ENCODE measurements at regions not wholly inside any gene's neighbourhood (a gene's known extent, or its start where the extent isn't known, plus 50 kb on each side); places are given as distances from the start of the nearest gene placed in this dataset.

DNA sequence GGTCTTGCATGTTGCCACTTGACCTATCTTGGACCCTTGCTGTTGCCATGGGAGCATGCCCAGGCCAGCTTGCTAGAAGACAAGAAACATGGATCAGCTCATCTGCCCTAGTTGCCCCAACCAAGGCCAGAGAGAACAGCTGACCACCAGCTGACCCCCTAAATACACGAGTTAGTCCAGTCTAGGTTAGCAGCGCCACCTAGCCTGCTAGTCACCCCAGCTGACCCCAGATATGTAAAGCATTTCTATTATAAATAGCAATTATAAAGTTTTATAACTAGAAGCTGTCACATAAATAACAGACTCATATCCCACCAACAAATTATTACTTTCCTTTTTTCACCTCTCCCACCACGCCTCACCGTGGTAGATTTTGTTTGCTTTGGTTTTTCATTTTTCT is 387.8 kb downstream of the RASEF start:
- Histone ChIP-seq H3K9me3 (ENCODE audit: control insufficient read depth, low read depth, low read length) (no peaks in the 10 kb centered on the region), H2BK20ac (ENCODE audit: low read depth, low read length, poor library complexity, severe bottlenecking) (no peak overlapping the region), H3K14ac (ENCODE audit: insufficient read depth, low read length) (no peak overlapping the region), H3K23me2 (ENCODE audit: insufficient read length, low read depth, low read length, poor library complexity, severe bottlenecking) (no peaks in the 10 kb centered on the region), H2AFZ (ENCODE audit: low read length) (no peak overlapping the region), H3K4ac (ENCODE audit: low read depth, low read length) (no peak overlapping the region), H4K20me1 (ENCODE audit: control insufficient read depth, insufficient read depth, insufficient read length) (no peaks in the 10 kb centered on the region), H2BK15ac (ENCODE audit: low read depth, low read length) (no peak overlapping the region), H2BK120ac (ENCODE audit: low read depth, low read length, poor library complexity, severe bottlenecking) (no peak overlapping the region), H2BK5ac (ENCODE audit: insufficient read length, low read length) (no peak overlapping the region), H3K23ac (ENCODE audit: insufficient read length, low read depth, low read length) (no peak overlapping the region), H4K91ac (ENCODE audit: insufficient read length, low read depth, low read length) (no peak overlapping the region), H3K4me2 (ENCODE audit: insufficient read depth, insufficient read length, low read length) (no peak overlapping the region), H3K27ac (ENCODE audit: insufficient read length, low read depth, low read length) (no peak overlapping the region), H4K5ac (ENCODE audit: insufficient read length, low read depth, low read length) (no peak overlapping the region), H2BK12ac (ENCODE audit: insufficient read length, low read depth, low read length) (no peak overlapping the region), H2AK5ac (ENCODE audit: insufficient read length, low read length) (no peak overlapping the region), H4K8ac (replicated peaks; ENCODE audit: insufficient read length, low read depth, low read length) (no peak overlapping the region), H3K56ac (ENCODE audit: insufficient read length, low read depth, low read length) (no peak overlapping the region), H3K79me2 (ENCODE audit: insufficient read depth, low read length) (no peaks in the 10 kb centered on the region), H3K4me1 (ENCODE audit: insufficient read depth, low read length) (no peaks in the 10 kb centered on the region), H3T11ph (ENCODE audit: low read length) (no peak overlapping the region), H3K79me1 (ENCODE audit: insufficient read depth, low read depth, low read length, poor library complexity, severe bottlenecking) (no peaks in the 10 kb centered on the region), H3K9ac (ENCODE audit: extremely low read depth, insufficient read length, low read length) (no peak overlapping the region), H3K27me3 (ENCODE audit: insufficient read depth, low read length) (no peaks in the 10 kb centered on the region), H3K18ac (ENCODE audit: insufficient read length, low read depth, low read length) (no peak overlapping the region)
- Mint-ChIP-seq H3K36me3 (ENCODE audit: insufficient read depth in 1 of 3, low read depth in 3 of 3) (no peaks in the 10 kb centered on the region), H3K27ac (no peak overlapping the region; a peak in 1 of 7 replicates), H3K27me3 (ENCODE audit: low read depth) (no peaks in the 10 kb centered on the region), H3K4me3 (no peak overlapping the region), H3K4me1 (no peaks in the 10 kb centered on the region; a peak in 1 of 4 replicates), H3K9me3 (no peaks in the 10 kb centered on the region)
- WGBS (ENCODE audit: extremely low coverage, insufficient read length, low lambda C conversion rate) = 100% methylated on average over 1 of the region's 4 CpGs
- TF ChIP-seq, protein P1, sequence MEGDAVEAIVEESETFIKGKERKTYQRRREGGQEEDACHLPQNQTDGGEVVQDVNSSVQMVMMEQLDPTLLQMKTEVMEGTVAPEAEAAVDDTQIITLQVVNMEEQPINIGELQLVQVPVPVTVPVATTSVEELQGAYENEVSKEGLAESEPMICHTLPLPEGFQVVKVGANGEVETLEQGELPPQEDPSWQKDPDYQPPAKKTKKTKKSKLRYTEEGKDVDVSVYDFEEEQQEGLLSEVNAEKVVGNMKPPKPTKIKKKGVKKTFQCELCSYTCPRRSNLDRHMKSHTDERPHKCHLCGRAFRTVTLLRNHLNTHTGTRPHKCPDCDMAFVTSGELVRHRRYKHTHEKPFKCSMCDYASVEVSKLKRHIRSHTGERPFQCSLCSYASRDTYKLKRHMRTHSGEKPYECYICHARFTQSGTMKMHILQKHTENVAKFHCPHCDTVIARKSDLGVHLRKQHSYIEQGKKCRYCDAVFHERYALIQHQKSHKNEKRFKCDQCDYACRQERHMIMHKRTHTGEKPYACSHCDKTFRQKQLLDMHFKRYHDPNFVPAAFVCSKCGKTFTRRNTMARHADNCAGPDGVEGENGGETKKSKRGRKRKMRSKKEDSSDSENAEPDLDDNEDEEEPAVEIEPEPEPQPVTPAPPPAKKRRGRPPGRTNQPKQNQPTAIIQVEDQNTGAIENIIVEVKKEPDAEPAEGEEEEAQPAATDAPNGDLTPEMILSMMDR (conservative IDR thresholded peaks at IDR 0.05) = no peak; the same call in 2 of the 3 replicates
- DNase-seq = no peak
